ENCODE measurements at regions not wholly inside any gene's neighbourhood (a gene's known extent, or its start where the extent isn't known, plus 50 kb on each side); places are given as distances from the start of the nearest gene placed in this dataset.

DNA sequence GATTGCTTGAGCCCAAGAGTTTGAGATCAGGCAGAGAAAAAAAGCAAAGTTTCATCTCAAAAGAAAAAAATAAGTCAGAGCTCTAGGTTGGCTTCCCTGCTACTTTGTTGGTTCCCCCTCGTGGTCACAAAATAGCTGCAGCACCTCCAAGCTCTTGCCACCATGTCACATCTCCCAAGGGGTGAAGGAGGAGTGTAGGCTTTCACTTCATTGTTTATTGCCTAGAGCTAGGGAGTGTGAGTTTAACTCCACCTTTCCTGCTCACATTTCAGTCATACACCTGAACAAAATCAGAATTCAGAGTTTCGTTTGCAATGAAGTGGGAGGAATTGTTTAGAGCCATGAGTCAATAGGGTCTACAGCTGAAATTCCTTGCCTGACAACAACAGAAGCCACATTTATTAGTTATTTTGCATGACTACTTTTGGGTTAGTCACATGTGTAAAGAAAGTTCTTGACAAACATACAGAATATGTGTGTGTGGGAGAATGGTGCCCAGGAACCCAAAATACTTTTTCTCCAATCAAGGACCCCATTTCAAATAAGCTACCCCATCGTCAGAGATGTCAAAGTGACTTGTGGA is 56.2 kb upstream of the UFL1 start:
- no peak for DNase-seq (ENCODE audit: low spot score)

GRCh38 chr6:96466147-96466863 is 55.3 kb upstream of the UFL1 start:
- DNase-seq (ENCODE audit: low spot score) = no peak

DNA sequence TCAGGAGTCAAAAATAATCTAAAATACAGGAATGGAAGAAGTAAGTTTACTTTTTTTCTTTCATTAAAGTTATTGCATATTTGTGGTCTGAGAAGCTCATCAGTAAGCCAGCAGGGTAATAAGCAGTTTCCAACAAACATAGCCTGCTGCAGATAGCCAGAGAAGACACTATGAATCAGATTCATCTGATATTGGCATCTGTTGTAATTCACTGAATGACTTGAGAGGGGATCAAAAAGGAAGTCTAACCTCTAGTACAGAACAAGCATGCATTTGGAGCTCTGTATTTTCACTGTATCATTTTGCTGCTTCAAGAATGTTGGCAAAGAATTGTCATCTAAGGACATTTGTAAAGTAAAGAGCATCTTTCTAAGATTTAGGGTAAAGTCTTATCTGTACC is 53.8 kb upstream of the UFL1 start:
- DNase-seq (ENCODE audit: low spot score) = no peak

- no peak for DNase-seq (ENCODE audit: low spot score)
Measured at GRCh38 chr6:96468281-96468680, 53.3 kb upstream of the UFL1 start.

GRCh38 chr6:96468681-96469224 is 52.9 kb upstream of the UFL1 start:
- DNase-seq (ENCODE audit: low spot score) = no peak

GRCh38 chr6:96469312-96469711 is 52.3 kb upstream of the UFL1 start:
- no peak for DNase-seq (ENCODE audit: low spot score)

- DNase-seq (ENCODE audit: low spot score) = no peak
Measured at GRCh38 chr6:96470296-96470695, 51.3 kb upstream of the UFL1 start.

Measured in mucosa of gallbladder (tissue), 1 donor.